ENCODE measurements at regions not wholly inside any gene's neighbourhood (a gene's known extent, or its start where the extent isn't known, plus 50 kb on each side); places are given as distances from the start of the nearest gene placed in this dataset.

- no peak for TF ChIP-seq TAF7 (optimal IDR thresholded peaks at IDR 0.05; ENCODE audit: borderline replicate concordance, low read depth, low read length)
- TF ChIP-seq E2F6 (IDR thresholded peaks at IDR 0.05): no peak
- TF ChIP-seq POLR2AphosphoS5 (IDR thresholded peaks at IDR 0.05; ENCODE audit: low read depth, low read length): no peak
- no peak for TF ChIP-seq CHD1 (IDR thresholded peaks at IDR 0.05; ENCODE audit: low read depth, low read length)
- TF ChIP-seq CBX5 (IDR thresholded peaks at IDR 0.05; ENCODE audit: low read depth, low read length): no peak
- TF ChIP-seq RBBP5 (IDR thresholded peaks at IDR 0.05; ENCODE audit: borderline replicate concordance, low read depth, low read length): no peak
Observed at GRCh38 chr18:60543646-60544045, 171.1 kb upstream of the MC4R start (continued).

All from H1 (cell line).